ENCODE measurements at regions not wholly inside any gene's neighbourhood (a gene's known extent, or its start where the extent isn't known, plus 50 kb on each side); places are given as distances from the start of the nearest gene placed in this dataset.

DNA sequence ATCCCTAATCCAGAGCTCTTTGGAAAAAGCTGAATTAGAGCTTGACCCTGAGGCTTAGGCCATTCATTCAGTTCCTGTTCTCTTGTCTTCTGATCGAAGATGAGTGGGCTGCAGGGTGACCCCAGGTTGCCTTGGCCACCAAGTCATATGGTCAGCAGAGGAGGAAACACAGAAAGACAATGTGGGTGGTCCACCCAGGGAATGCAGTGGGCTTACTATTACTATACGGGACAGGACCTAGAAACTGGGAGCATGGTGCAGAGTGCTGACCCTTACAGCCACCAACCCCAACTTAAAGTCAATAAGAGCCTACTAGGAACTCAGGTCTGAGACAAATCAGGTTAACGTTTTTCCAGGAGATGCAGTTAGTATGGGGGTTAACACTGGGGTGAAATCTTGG is 200.5 kb downstream of the HERPUD2 start:
- no peak for DNase-seq (ENCODE audit: low read depth)
- H3K4me2 ChIP-seq (ENCODE audit: low read length): no peak overlapping the region
- Mint-ChIP-seq H3K4me3 (ENCODE audit: unreplicated experiment) (no peak overlapping the region), H3K4me1 (ENCODE audit: low read depth, unreplicated experiment) (peaks cover 7% of the 10 kb centered on the region), H3K27me3 (ENCODE audit: low read depth, unreplicated experiment) (peaks cover 2% of the 10 kb centered on the region), H3K27ac (ENCODE audit: unreplicated experiment) (no peak overlapping the region), H3K36me3 (ENCODE audit: low read depth, unreplicated experiment) (no peaks in the 10 kb centered on the region), H3K9me3 (ENCODE audit: unreplicated experiment) (no peaks in the 10 kb centered on the region)
- H3K9me3 ChIP-seq (ENCODE audit: insufficient read depth, low read depth, low read length): no peaks in the 10 kb centered on the region
- no peak overlapping the region for H3K4me3 ChIP-seq (ENCODE audit: insufficient read depth, low read depth, low read length)
- no peaks in the 10 kb centered on the region for H3K27me3 ChIP-seq (ENCODE audit: insufficient read depth, low read length)
- H4K20me1 ChIP-seq (ENCODE audit: insufficient read depth, low read length): no peaks in the 10 kb centered on the region
- FAIRE-seq: no peak
- no peaks in the 10 kb centered on the region for H3K79me2 ChIP-seq (ENCODE audit: insufficient read depth, low read length)
- H3K36me3 ChIP-seq (ENCODE audit: insufficient read depth, low read length): no peaks in the 10 kb centered on the region
- H3K4me1 ChIP-seq (ENCODE audit: insufficient read depth, low read length): no peaks in the 10 kb centered on the region
- H3K27ac ChIP-seq (ENCODE audit: low read depth, low read length): no peak overlapping the region
- TF ChIP-seq, protein P1, sequence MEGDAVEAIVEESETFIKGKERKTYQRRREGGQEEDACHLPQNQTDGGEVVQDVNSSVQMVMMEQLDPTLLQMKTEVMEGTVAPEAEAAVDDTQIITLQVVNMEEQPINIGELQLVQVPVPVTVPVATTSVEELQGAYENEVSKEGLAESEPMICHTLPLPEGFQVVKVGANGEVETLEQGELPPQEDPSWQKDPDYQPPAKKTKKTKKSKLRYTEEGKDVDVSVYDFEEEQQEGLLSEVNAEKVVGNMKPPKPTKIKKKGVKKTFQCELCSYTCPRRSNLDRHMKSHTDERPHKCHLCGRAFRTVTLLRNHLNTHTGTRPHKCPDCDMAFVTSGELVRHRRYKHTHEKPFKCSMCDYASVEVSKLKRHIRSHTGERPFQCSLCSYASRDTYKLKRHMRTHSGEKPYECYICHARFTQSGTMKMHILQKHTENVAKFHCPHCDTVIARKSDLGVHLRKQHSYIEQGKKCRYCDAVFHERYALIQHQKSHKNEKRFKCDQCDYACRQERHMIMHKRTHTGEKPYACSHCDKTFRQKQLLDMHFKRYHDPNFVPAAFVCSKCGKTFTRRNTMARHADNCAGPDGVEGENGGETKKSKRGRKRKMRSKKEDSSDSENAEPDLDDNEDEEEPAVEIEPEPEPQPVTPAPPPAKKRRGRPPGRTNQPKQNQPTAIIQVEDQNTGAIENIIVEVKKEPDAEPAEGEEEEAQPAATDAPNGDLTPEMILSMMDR (IDR thresholded peaks at IDR 0.05; ENCODE audit: insufficient read depth, low read depth, low read length): no peak
- TF ChIP-seq EZH2 (IDR thresholded peaks at IDR 0.05; ENCODE audit: insufficient read depth, low read length): no peak
- no peak overlapping the region for H3K9ac ChIP-seq (ENCODE audit: low read length)
- H2AFZ ChIP-seq (ENCODE audit: low read depth, low read length): no peak overlapping the region

DNA sequence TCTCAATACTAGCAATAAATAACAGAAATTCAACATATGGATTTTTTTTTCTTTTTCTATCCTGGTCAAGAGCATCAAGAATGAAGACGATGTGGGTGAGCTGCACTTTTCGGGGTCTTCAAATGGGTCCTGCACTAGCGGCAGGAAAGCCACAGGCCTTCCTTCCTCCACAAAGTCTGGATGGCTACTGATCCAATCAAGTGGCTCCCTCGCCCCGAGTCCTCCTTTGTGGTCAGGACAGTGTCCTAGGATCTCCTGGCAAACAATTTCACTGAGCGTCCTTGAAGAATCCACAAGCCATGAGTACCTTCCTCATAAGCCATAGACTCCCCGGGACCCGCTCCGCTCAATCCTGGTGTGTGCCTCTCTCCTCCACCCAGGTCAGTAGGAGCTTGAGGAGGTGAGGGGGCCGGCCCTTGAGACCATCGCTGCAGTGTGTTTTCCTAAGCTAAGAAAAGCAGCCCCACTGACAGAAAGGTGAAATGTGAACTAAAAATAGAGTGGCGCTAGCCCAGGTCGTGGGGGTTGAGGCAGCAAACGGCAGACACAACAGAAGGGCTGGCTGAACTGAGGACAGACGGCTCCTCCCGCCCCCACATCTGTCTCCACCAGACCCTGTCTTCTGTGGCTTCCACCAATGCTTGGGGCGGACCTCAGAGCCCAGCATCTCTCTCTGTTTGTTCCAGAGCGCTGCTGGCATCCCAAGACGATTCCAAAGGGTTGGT is 202.3 kb downstream of the HERPUD2 start:
- Histone ChIP-seq H2AFZ (ENCODE audit: low read depth, low read length) (no peak overlapping the region), H4K20me1 (ENCODE audit: insufficient read depth, low read length) (no peaks in the 10 kb centered on the region), H3K4me3 (ENCODE audit: insufficient read depth, low read depth, low read length) (no peak overlapping the region), H3K27me3 (ENCODE audit: insufficient read depth, low read length) (no peaks in the 10 kb centered on the region), H3K9me3 (ENCODE audit: insufficient read depth, low read depth, low read length) (no peaks in the 10 kb centered on the region), H3K9ac (ENCODE audit: low read length) (no peak overlapping the region), H3K4me2 (ENCODE audit: low read length) (no peak overlapping the region), H3K27ac (ENCODE audit: low read depth, low read length) (no peak overlapping the region), H3K36me3 (ENCODE audit: insufficient read depth, low read length) (no peaks in the 10 kb centered on the region), H3K79me2 (ENCODE audit: insufficient read depth, low read length) (no peaks in the 10 kb centered on the region), H3K4me1 (ENCODE audit: insufficient read depth, low read length) (no peaks in the 10 kb centered on the region)
- TF ChIP-seq, protein P1 (IDR thresholded peaks at IDR 0.05; ENCODE audit: insufficient read depth, low read depth, low read length): no peak
- TF ChIP-seq EZH2 (IDR thresholded peaks at IDR 0.05; ENCODE audit: insufficient read depth, low read length): no peak
- Mint-ChIP-seq H3K27me3 (ENCODE audit: low read depth, unreplicated experiment) (no peaks in the 10 kb centered on the region), H3K4me1 (ENCODE audit: low read depth, unreplicated experiment) (peaks cover 7% of the 10 kb centered on the region), H3K36me3 (ENCODE audit: low read depth, unreplicated experiment) (no peaks in the 10 kb centered on the region), H3K27ac (ENCODE audit: unreplicated experiment) (no peak overlapping the region), H3K4me3 (ENCODE audit: unreplicated experiment) (no peak overlapping the region), H3K9me3 (ENCODE audit: unreplicated experiment) (no peaks in the 10 kb centered on the region)
- no peak for FAIRE-seq
- DNase-seq (ENCODE audit: low read depth): no peak

DNA sequence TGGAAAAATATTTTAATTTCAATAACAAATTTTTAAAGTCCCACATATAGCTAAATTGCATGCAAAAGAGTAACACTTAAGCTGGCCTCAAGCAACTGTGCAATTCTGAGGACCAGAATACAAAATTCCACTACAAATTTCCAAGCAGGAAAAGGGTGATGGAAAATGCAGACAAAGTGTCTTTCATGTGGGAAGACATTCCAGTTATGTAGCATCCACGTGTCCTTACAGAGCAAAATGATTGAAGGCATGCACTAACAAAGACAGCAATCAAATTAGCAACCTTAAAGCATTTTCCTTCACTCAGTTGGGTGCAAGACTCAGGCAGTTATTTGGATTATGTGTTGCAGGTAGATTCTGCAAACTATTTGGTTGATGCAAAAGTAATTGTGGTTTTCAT is 203.7 kb downstream of the HERPUD2 start:
- Mint-ChIP-seq H3K4me3 (ENCODE audit: unreplicated experiment) (no peak overlapping the region), H3K4me1 (ENCODE audit: low read depth, unreplicated experiment) (peaks cover 7% of the 10 kb centered on the region), H3K9me3 (ENCODE audit: unreplicated experiment) (no peaks in the 10 kb centered on the region), H3K36me3 (ENCODE audit: low read depth, unreplicated experiment) (no peaks in the 10 kb centered on the region), H3K27ac (ENCODE audit: unreplicated experiment) (no peak overlapping the region), H3K27me3 (ENCODE audit: low read depth, unreplicated experiment) (no peaks in the 10 kb centered on the region)
- no peak overlapping the region for H3K9ac ChIP-seq (ENCODE audit: low read length)
- no peaks in the 10 kb centered on the region for H3K4me1 ChIP-seq (ENCODE audit: insufficient read depth, low read length)
- H3K27ac ChIP-seq (ENCODE audit: low read depth, low read length): no peak overlapping the region
- H2AFZ ChIP-seq (ENCODE audit: low read depth, low read length): no peak overlapping the region
- H3K9me3 ChIP-seq (ENCODE audit: insufficient read depth, low read depth, low read length): no peaks in the 10 kb centered on the region
- H3K27me3 ChIP-seq (ENCODE audit: insufficient read depth, low read length): no peaks in the 10 kb centered on the region
- no peaks in the 10 kb centered on the region for H4K20me1 ChIP-seq (ENCODE audit: insufficient read depth, low read length)
- FAIRE-seq (no peak), DNase-seq (ENCODE audit: low read depth) (no peak)
- H3K4me2 ChIP-seq (ENCODE audit: low read length): no peak overlapping the region
- no peak overlapping the region for H3K4me3 ChIP-seq (ENCODE audit: insufficient read depth, low read depth, low read length)
- H3K36me3 ChIP-seq (ENCODE audit: insufficient read depth, low read length): no peaks in the 10 kb centered on the region
- no peaks in the 10 kb centered on the region for H3K79me2 ChIP-seq (ENCODE audit: insufficient read depth, low read length)
- TF ChIP-seq EZH2 (IDR thresholded peaks at IDR 0.05; ENCODE audit: insufficient read depth, low read length): no peak
- TF ChIP-seq, protein P1 (IDR thresholded peaks at IDR 0.05; ENCODE audit: insufficient read depth, low read depth, low read length): no peak
